NCI-H69 (cell line): ENCODE measurements at regions not wholly inside any gene's neighbourhood (a gene's known extent, or its start where the extent isn't known, plus 50 kb on each side); places are given as distances from the start of the nearest gene placed in this dataset.
"Not testable (repeated sequence)": the region's sequence is repeated elsewhere in the genome, so short reads cannot be mapped to it uniquely, and the experiment has no call there.

Experiments used
- DNase-seq: peaks from one replicate; lab custom pipeline; 2025; lab: John Stamatoyannopoulos, UW

- no peak for DNase-seq
These were observed 841.0 kb downstream of the RNF144A start for GRCh38 chr2:7758073-7758759.

- DNase-seq = no peak
These were observed 842.7 kb downstream of the RNF144A start for GRCh38 chr2:7759898-7760297.

GRCh38 chr2:7763418-7763817 is 846.2 kb downstream of the RNF144A start:
- not testable (repeated sequence) for DNase-seq

GRCh38 chr2:7765236-7765635 is 848.0 kb downstream of the RNF144A start:
- DNase-seq = no peak

- DNase-seq = no peak
These were observed 849.0 kb downstream of the RNF144A start for GRCh38 chr2:7766088-7766722.

- no peak for DNase-seq
These were observed 849.9 kb downstream of the RNF144A start for GRCh38 chr2:7766978-7767565.

- DNase-seq = no peak
These were observed 850.7 kb downstream of the RNF144A start for GRCh38 chr2:7767902-7768301.

- peak; percentile 31 for DNase-seq
These were observed 854.6 kb downstream of the RNF144A start for GRCh38 chr2:7771781-7772180.

GRCh38 chr2:7773362-7774360 is 856.4 kb downstream of the RNF144A start:
- no peak for DNase-seq

GRCh38 chr2:7774481-7774880 is 857.3 kb downstream of the RNF144A start:
- DNase-seq = no peak

GRCh38 chr2:7777668-7778067 is 860.5 kb downstream of the RNF144A start:
- no peak for DNase-seq

GRCh38 chr2:7780321-7780720 is 863.1 kb downstream of the RNF144A start:
- DNase-seq = no peak

- no peak for DNase-seq
These were observed 868.5 kb downstream of the RNF144A start for GRCh38 chr2:7785700-7786099.

- DNase-seq = no peak
These were observed 871.5 kb downstream of the RNF144A start for GRCh38 chr2:7788736-7789135.

GRCh38 chr2:7792031-7792651 is 874.9 kb downstream of the RNF144A start:
- DNase-seq = peak; percentile 96

GRCh38 chr2:7795778-7796563 is 878.8 kb downstream of the RNF144A start:
- DNase-seq = peak; percentile 4

GRCh38 chr2:7800031-7800430 is 881.8 kb upstream of the ID2 start:
- DNase-seq = no peak

GRCh38 chr2:7801212-7801611 is 880.6 kb upstream of the ID2 start:
- DNase-seq = peak; percentile 3

- no peak for DNase-seq
These were observed 878.3 kb upstream of the ID2 start for GRCh38 chr2:7803515-7803914.

- no peak for DNase-seq
These were observed 872.2 kb upstream of the ID2 start for GRCh38 chr2:7809640-7810039.

- DNase-seq = no peak
These were observed 870.8 kb upstream of the ID2 start for GRCh38 chr2:7811073-7811472.
